ENCODE measurements at regions not wholly inside any gene's neighbourhood (a gene's known extent, or its start where the extent isn't known, plus 50 kb on each side); places are given as distances from the start of the nearest gene placed in this dataset.

- DNase-seq (ENCODE audit: low read depth, low spot score): no peak
- H4K20me1 ChIP-seq (ENCODE audit: control insufficient read depth, extremely low read depth, insufficient read depth, low read length): no peaks in the 10 kb centered on the region
- H3K4me2 ChIP-seq (ENCODE audit: control insufficient read depth, extremely low read depth, insufficient read depth, low read depth, low read length): no peak overlapping the region
Measured at GRCh38 chr21:34255073-34255472, 108.7 kb upstream of the KCNE2 start.

GRCh38 chr21:34260277-34261008 lies 103.4 kb upstream of the KCNE2 start:
- TF ChIP-seq CTCF (optimal IDR thresholded peaks at IDR 0.05 in 1 of 3, IDR thresholded peaks at IDR 0.05 in 1 of 3, conservative IDR thresholded peaks at IDR 0.05 in 1 of 3; ENCODE audit: extremely low read depth in 1 of 3, insufficient read depth in 2 of 3, low read length in 3 of 3) (no peak), EZH2 (IDR thresholded peaks at IDR 0.05; ENCODE audit: low read length) (no peak)
- Histone ChIP-seq H3K4me3 (ENCODE audit: control insufficient read depth in 2 of 3, extremely low read depth in 1 of 3, insufficient read depth in 2 of 3, low read depth in 1 of 3, low read length in 3 of 3) (no peak overlapping the region), H3K9ac (ENCODE audit: control insufficient read depth, extremely low read depth, insufficient read depth, low read length) (no peak overlapping the region), H3K27me3 (ENCODE audit: control insufficient read depth, extremely low read depth, insufficient read depth, low read length) (peaks cover 17% of the 10 kb centered on the region), H2AFZ (ENCODE audit: control insufficient read depth, low read length) (no peak overlapping the region), H3K79me2 (ENCODE audit: control insufficient read depth, insufficient read depth, low read length) (no peaks in the 10 kb centered on the region), H3K27ac (ENCODE audit: control insufficient read depth, insufficient read depth, low read length) (no peak overlapping the region), H3K9me3 (ENCODE audit: control insufficient read depth, low read depth, low read length) (no peaks in the 10 kb centered on the region), H3K4me1 (ENCODE audit: control insufficient read depth, extremely low read depth, insufficient read depth, low read length) (no peaks in the 10 kb centered on the region), H3K4me2 (ENCODE audit: control insufficient read depth, extremely low read depth, insufficient read depth, low read depth, low read length) (no peak overlapping the region), H3K36me3 (ENCODE audit: control insufficient read depth in 2 of 2, extremely low read depth in 1 of 2, insufficient read depth in 2 of 2, low read length in 2 of 2) (no peaks in the 10 kb centered on the region), H4K20me1 (ENCODE audit: control insufficient read depth, extremely low read depth, insufficient read depth, low read length) (no peaks in the 10 kb centered on the region), H3K9me1 (ENCODE audit: control insufficient read depth, extremely low read depth, insufficient read depth, low read length) (no peaks in the 10 kb centered on the region)
- no peak for FAIRE-seq
- no peak for DNase-seq (ENCODE audit: low read depth, low spot score)
- dilution Hi-C loops (cut with MboI; ENCODE audit: extremely low pct_ligation_motif_present, low sequenced_read_pairs): no loop called here

More at GRCh38 chr21:34255073-34255472, 108.7 kb upstream of the KCNE2 start:
- Histone ChIP-seq H3K79me2 (ENCODE audit: control insufficient read depth, insufficient read depth, low read length) (no peaks in the 10 kb centered on the region), H3K36me3 (ENCODE audit: control insufficient read depth in 2 of 2, extremely low read depth in 1 of 2, insufficient read depth in 2 of 2, low read length in 2 of 2) (no peaks in the 10 kb centered on the region), H3K27ac (ENCODE audit: control insufficient read depth, insufficient read depth, low read length) (no peak overlapping the region), H3K4me3 (ENCODE audit: control insufficient read depth in 2 of 3, extremely low read depth in 1 of 3, insufficient read depth in 2 of 3, low read depth in 1 of 3, low read length in 3 of 3) (no peak overlapping the region), H3K27me3 (ENCODE audit: control insufficient read depth, extremely low read depth, insufficient read depth, low read length) (peaks cover 5% of the 10 kb centered on the region), H3K9ac (ENCODE audit: control insufficient read depth, extremely low read depth, insufficient read depth, low read length) (no peak overlapping the region), H3K9me1 (ENCODE audit: control insufficient read depth, extremely low read depth, insufficient read depth, low read length) (no peaks in the 10 kb centered on the region), H3K9me3 (ENCODE audit: control insufficient read depth, low read depth, low read length) (no peaks in the 10 kb centered on the region), H3K4me1 (ENCODE audit: control insufficient read depth, extremely low read depth, insufficient read depth, low read length) (no peaks in the 10 kb centered on the region), H2AFZ (ENCODE audit: control insufficient read depth, low read length) (no peak overlapping the region)
- no peak for FAIRE-seq
- no peak for TF ChIP-seq EZH2 (IDR thresholded peaks at IDR 0.05; ENCODE audit: low read length)
- TF ChIP-seq CTCF (optimal IDR thresholded peaks at IDR 0.05 in 1 of 3, IDR thresholded peaks at IDR 0.05 in 1 of 3, conservative IDR thresholded peaks at IDR 0.05 in 1 of 3; ENCODE audit: extremely low read depth in 1 of 3, insufficient read depth in 2 of 3, low read length in 3 of 3): no peak
- dilution Hi-C loops (cut with MboI; ENCODE audit: extremely low pct_ligation_motif_present, low sequenced_read_pairs): no loop called here

Data from keratinocyte (primary cell).